IMR-90 (cell line): ENCODE measurements at regions not wholly inside any gene's neighbourhood (a gene's known extent, or its start where the extent isn't known, plus 50 kb on each side); places are given as distances from the start of the nearest gene placed in this dataset.

Source experiments
- ATAC-seq: fragments of 200-7000 bp; cut with Tn5 transposase; 2 replicates; pipeline ENCODE4 v1.9.1; 2020; ENCODE audit warnings: low read depth, mild to moderate bottlenecking, moderate library complexity
- BruUV-seq: library from RNA; stranded (reverse); fragments of 400-500 nt; replicated peaks from 2 replicates; lab custom pipeline; 2021; lab: Mats Ljungman, UMichigan
- CTCF ChIA-PET: fragments of 300-600 bp; formaldehyde crosslinking; extraction: SDS; loops from one replicate; lab custom pipeline; 2021; ENCODE audit warnings: antibody characterized with exemption; lab: Yijun Ruan, JAX
- POLR2A ChIA-PET: fragments of 300-600 bp; sonication (Branson Sonifier 250); formaldehyde crosslinking; loops from one replicate; lab custom pipeline; 2022; ENCODE audit warnings: antibody characterized with exemption; ENCODE audit not compliant: unreplicated experiment; lab: Charles Lee
- DNase-seq: peaks from one replicate; pipeline ENCODE4 v3.0.0; 2013
- H2AFZ ChIP-seq: replicated peaks from 2 replicates; pipeline ENCODE3; 2013; ENCODE audit warnings: low read length, mild to moderate bottlenecking; ENCODE audit not compliant: poor library complexity
- H2AK5ac ChIP-seq: 2 replicates; pipeline ENCODE4 v1.6.1; 2013; ENCODE audit warnings: low read depth, low read length, inconsistent platforms
- H2AK9ac ChIP-seq: replicated peaks from 2 replicates; pipeline ENCODE3; 2013; ENCODE audit warnings: mild to moderate bottlenecking, low read depth, low read length, moderate library complexity; ENCODE audit not compliant: poor library complexity
- H2BK120ac ChIP-seq: 2 replicates; pipeline ENCODE4 v1.6.1; 2013; ENCODE audit warnings: low read depth, low read length, inconsistent platforms
- H2BK15ac ChIP-seq: 3 replicates; pipeline ENCODE4 v1.6.1; 2013; ENCODE audit warnings: low read depth, low read length, inconsistent platforms
- H2BK20ac ChIP-seq: 2 replicates; pipeline ENCODE4 v1.6.1; 2013; ENCODE audit warnings: low read depth, mild to moderate bottlenecking, inconsistent platforms, low read length, moderate library complexity
- H2BK5ac ChIP-seq: 2 replicates; pipeline ENCODE4 v1.6.1; 2013; ENCODE audit warnings: mild to moderate bottlenecking, low read depth, low read length, inconsistent platforms; ENCODE audit not compliant: poor library complexity, severe bottlenecking
- H3K14ac ChIP-seq: replicated peaks from 2 replicates; pipeline ENCODE4 v1.6.1; 2013; ENCODE audit warnings: low read depth, low read length, inconsistent platforms
- H3K18ac ChIP-seq: 2 replicates; pipeline ENCODE4 v1.6.1; 2013; ENCODE audit warnings: low read depth, low read length, control low read depth
- H3K23ac ChIP-seq: 2 replicates; pipeline ENCODE4 v1.6.1; 2013; ENCODE audit warnings: low read depth, low read length, inconsistent platforms
- H3K27ac ChIP-seq: 2 replicates; pipeline ENCODE4 v1.5.1; 2013; ENCODE audit warnings: mild to moderate bottlenecking, control low read depth, low read length; ENCODE audit not compliant: insufficient read depth
- H3K27me3 ChIP-seq: 2 replicates; pipeline ENCODE4 v1.6.1; 2013; ENCODE audit warnings: low read length; ENCODE audit not compliant: control insufficient read depth, insufficient read depth
- H3K36me3 ChIP-seq: 2 replicates; pipeline ENCODE4 v1.6.1; 2013; ENCODE audit warnings: low read length, mixed read lengths; ENCODE audit not compliant: control insufficient read depth, insufficient read depth
- H3K4ac ChIP-seq: 2 replicates; pipeline ENCODE4 v1.6.1; 2013; ENCODE audit warnings: low read depth, low read length, inconsistent platforms
- H3K4me1 ChIP-seq: 2 replicates; pipeline ENCODE4 v1.6.1; 2013; ENCODE audit warnings: low read length, mixed read lengths; ENCODE audit not compliant: control insufficient read depth, insufficient read depth
- H3K4me2 ChIP-seq: 2 replicates; pipeline ENCODE4 v1.6.1; 2013; ENCODE audit warnings: low read depth, mild to moderate bottlenecking, control low read depth, low read length, moderate library complexity
- H3K4me3 ChIP-seq: 2 replicates; pipeline ENCODE4 v1.5.1; 2013; ENCODE audit warnings: low read depth, mild to moderate bottlenecking, control low read depth, low read length, moderate library complexity; ENCODE audit not compliant: insufficient read depth
- H3K56ac ChIP-seq: 2 replicates; pipeline ENCODE4 v1.6.1; 2013; ENCODE audit warnings: low read length, inconsistent platforms; ENCODE audit not compliant: insufficient read depth; ENCODE audit errors: extremely low read depth
- H3K79me1 ChIP-seq, 2 experiments: 2 replicates each; pipeline ENCODE4 v1.6.1; 2013; ENCODE audit warnings: low read length in 2 of 2, inconsistent platforms in 1 of 2, low read depth in 1 of 2
- H3K9ac ChIP-seq: 2 replicates; pipeline ENCODE4 v1.6.1; 2013; ENCODE audit warnings: low read depth, low read length, control low read depth
- H3K9me1 ChIP-seq: 2 replicates; pipeline ENCODE4 v1.6.1; 2013; ENCODE audit warnings: low read length, inconsistent platforms; ENCODE audit not compliant: insufficient read depth
- H3K9me3 ChIP-seq: 2 replicates; pipeline ENCODE4 v1.6.1; 2013; ENCODE audit warnings: low read length; ENCODE audit not compliant: control insufficient read depth, insufficient read depth
- H4K20me1 ChIP-seq: 2 replicates; pipeline ENCODE4 v1.6.1; 2013; ENCODE audit warnings: low read length, inconsistent platforms; ENCODE audit not compliant: insufficient read depth
- H4K5ac ChIP-seq: 2 replicates; pipeline ENCODE4 v1.6.1; 2013; ENCODE audit warnings: mild to moderate bottlenecking, low read depth, low read length, control low read depth
- H4K8ac ChIP-seq, 2 experiments: 2 replicates each; pipeline ENCODE4 v1.6.1; 2013; ENCODE audit warnings: low read depth in 2 of 2, low read length in 2 of 2, control low read depth in 1 of 2, inconsistent platforms in 1 of 2
- H4K91ac ChIP-seq: 2 replicates; pipeline ENCODE4 v1.6.1; 2013; ENCODE audit warnings: low read depth, low read length, inconsistent platforms; ENCODE audit not compliant: insufficient read depth
- BHLHE40 ChIP-seq: fragments of 150-350 bp; IDR thresholded peaks from 2 replicates; pipeline ENCODE4 v1.6.1; 2016; ENCODE audit warnings: mild to moderate bottlenecking, low read depth, low read length
- CEBPB ChIP-seq: IDR thresholded peaks from 2 replicates; pipeline ENCODE4 v1.6.1; 2012; ENCODE audit warnings: low read depth, low read length, improper control_type of control experiment
- CHD1 ChIP-seq: IDR thresholded peaks from 2 replicates; pipeline ENCODE4 v1.6.1; 2012; ENCODE audit warnings: low read depth, low read length, improper control_type of control experiment
- CTCF ChIP-seq: conservative IDR thresholded peaks from 2 replicates; pipeline ENCODE4 v1.5.1; 2012; ENCODE audit warnings: mild to moderate bottlenecking, low read depth, low read length, improper control_type of control experiment
- FOS ChIP-seq: fragments of 150-350 bp; IDR thresholded peaks from 2 replicates; pipeline ENCODE4 v1.6.1; 2016; ENCODE audit warnings: low read depth, low read length
- MAZ ChIP-seq: IDR thresholded peaks from 2 replicates; pipeline ENCODE4 v1.6.1; 2012; ENCODE audit warnings: low read depth, mild to moderate bottlenecking, low read length, improper control_type of control experiment, moderate library complexity, borderline replicate concordance
- MXI1 ChIP-seq: IDR thresholded peaks from 2 replicates; pipeline ENCODE4 v1.6.1; 2012; ENCODE audit warnings: low read depth, mild to moderate bottlenecking, low read length, moderate library complexity, borderline replicate concordance
- NFE2L2 ChIP-seq: fragments of 150-350 bp; IDR thresholded peaks from 2 replicates; pipeline ENCODE4 v1.6.1; 2016; ENCODE audit warnings: low read depth, mild to moderate bottlenecking, low read length
- RAD21 ChIP-seq: IDR thresholded peaks from 2 replicates; pipeline ENCODE4 v1.6.1; 2012; ENCODE audit warnings: low read length, improper control_type of control experiment
- RCOR1 ChIP-seq: IDR thresholded peaks from 2 replicates; pipeline ENCODE4 v1.6.1; 2012; ENCODE audit warnings: mild to moderate bottlenecking, low read length, improper control_type of control experiment; ENCODE audit not compliant: insufficient replicate concordance
- RFX5 ChIP-seq: IDR thresholded peaks from 2 replicates; pipeline ENCODE4 v1.8.0; 2012; ENCODE audit warnings: low read depth, mild to moderate bottlenecking, low read length, moderate library complexity
- USF2 ChIP-seq: fragments of 150-350 bp; IDR thresholded peaks from 2 replicates; pipeline ENCODE4 v1.6.1; 2017; ENCODE audit warnings: mild to moderate bottlenecking, antibody characterized with exemption, low read length, low read depth
- WGBS, 2 experiments: methylation state at CpG; one replicate each; pipeline versions ENCODE4 v1.1.5 to v1.1.7; 2013; ENCODE audit warnings: missing lambda C conversion rate in 2 of 2; ENCODE audit not compliant: insufficient read length in 1 of 2; ENCODE audit errors: extremely low coverage in 2 of 2; 5-methylcytosine and 5-hydroxymethylcytosine counted together
- dilution Hi-C: fragments of 300-500 bp; cut with HindIII; formaldehyde crosslinking; loops from one replicate; pipeline ENCODE4 v1.14.3; 2018; ENCODE audit warnings: low sequenced_read_pairs; ENCODE audit not compliant: unreplicated experiment
- in situ Hi-C: fragments of 300-500 bp; cut with MboI; formaldehyde crosslinking; loops from 3 replicates; pipeline ENCODE4 v1.14.3; 2019; ENCODE audit warnings: low sequenced_read_pairs, inconsistent platforms, mixed read lengths
- intact Hi-C: fragments of 100-400 bp; cut with micrococcal nuclease; formaldehyde crosslinking; loops from 2 replicates; pipeline ENCODE4 v1.10.0; 2022

- Histone ChIP-seq H3K4me3 (no peak overlapping the region), H3K56ac (no peak overlapping the region), H2AK5ac (no peak overlapping the region), H3K9me1 (no peaks in the 10 kb centered on the region), H3K9me3 (no peaks in the 10 kb centered on the region), H4K8ac (no peak overlapping the region), H2AK9ac (no peak overlapping the region), H2BK15ac (no peak overlapping the region), H3K14ac (no peak overlapping the region), H2BK20ac (no peak overlapping the region), H3K27me3 (peaks cover 17% of the 10 kb centered on the region), H3K27ac (no peak overlapping the region), H3K18ac (no peak overlapping the region), H4K20me1 (no peaks in the 10 kb centered on the region), H2AFZ (no peak overlapping the region), H3K36me3 (no peaks in the 10 kb centered on the region), H3K23ac (no peak overlapping the region), H4K5ac (no peak overlapping the region), H3K9ac (no peak overlapping the region), H3K4ac (no peak overlapping the region), H3K4me1 (no peaks in the 10 kb centered on the region), H3K79me1 (no peaks in the 10 kb centered on the region), H3K4me2 (no peak overlapping the region), H2BK5ac (no peak overlapping the region), H4K91ac (no peak overlapping the region), H2BK120ac (no peak overlapping the region)
- intact Hi-C loops (no loop called here), dilution Hi-C loops (no loop called here), in situ Hi-C loops (no loop called here)
- no peak for DNase-seq
- POLR2A ChIA-PET, result no interaction called here
- WGBS, 2 experiments, result no CpG with 5 or more reads among the region's 9 CpGs
- CTCF ChIA-PET, result interaction anchor here (0.7 kb wide), 1 partner anchor 10 kb away, joined by 12 read pairs; no protein-coding TSS in a partner anchor
- no TSS peak for BruUV-seq
- TF ChIP-seq RFX5 (no peak), BHLHE40 (no peak), USF2 (no peak), FOS (no peak), RCOR1 (no peak), NFE2L2 (no peak), RAD21 (no peak), MXI1 (no peak), CTCF (no peak), CHD1 (no peak), MAZ (no peak), CEBPB (no peak)
- ATAC-seq, result no peak
Observed at GRCh38 chr12:124130691-124131591, 157.9 kb downstream of the ZNF664 start.
